SK-N-SH (cell line): ENCODE measurements at regions not wholly inside any gene's neighbourhood (a gene's known extent, or its start where the extent isn't known, plus 50 kb on each side); places are given as distances from the start of the nearest gene placed in this dataset.

Experiments used
- CTCF ChIP-seq: fragments of 200-600 bp; sonication (generic); IDR thresholded peaks from 2 replicates; pipeline ENCODE4 v1.6.1; 2017; ENCODE audit warnings: antibody characterized with exemption, mild to moderate bottlenecking, moderate library complexity
- EP300 ChIP-seq, 2 experiments: IDR thresholded peaks; 2 replicates each; pipeline versions ENCODE4 v1.4.0 to v1.6.1; 2012; ENCODE audit warnings: borderline replicate concordance in 1 of 2, low read depth in 1 of 2, low read length in 1 of 2
- EZH2phosphoT487 ChIP-seq: fragments of 200-600 bp; sonication (generic); IDR thresholded peaks from 2 replicates; pipeline ENCODE4 v1.6.1; 2017; ENCODE audit warnings: low read depth, mixed run types, mild to moderate bottlenecking, antibody characterized with exemption, moderate library complexity, borderline replicate concordance
- JUND ChIP-seq: IDR thresholded peaks from 2 replicates; pipeline ENCODE4 v1.4.0; 2012
- MAX ChIP-seq: IDR thresholded peaks from 2 replicates; pipeline ENCODE4 v1.4.0; 2012; ENCODE audit warnings: low read depth
- POLR2AphosphoS5 ChIP-seq: IDR thresholded peaks from 2 replicates; pipeline ENCODE4 v1.6.1; 2012; ENCODE audit warnings: low read depth, low read length
- RAD21 ChIP-seq: IDR thresholded peaks from 2 replicates; pipeline ENCODE4 v1.6.1; 2012; ENCODE audit warnings: mild to moderate bottlenecking, low read length
- TF ChIP-seq, protein P1 (sequence below): IDR thresholded peaks from 2 replicates; pipeline ENCODE4 v1.6.1; 2012; ENCODE audit warnings: mild to moderate bottlenecking, low read depth, low read length, moderate library complexity
- TF ChIP-seq, protein P2 (sequence below): fragments of 150-350 bp; IDR thresholded peaks from 2 replicates; pipeline ENCODE4 v1.6.1; 2016; ENCODE audit warnings: mild to moderate bottlenecking, low read depth, low read length

- no peak for TF ChIP-seq CTCF
- no peak for TF ChIP-seq EZH2phosphoT487
- no peak for TF ChIP-seq MAX
- TF ChIP-seq EP300 (IDR thresholded peaks at IDR 0.05; ENCODE audit: borderline replicate concordance in 1 of 2, low read depth in 1 of 2, low read length in 1 of 2), result no peak
- TF ChIP-seq RAD21, result no peak
- TF ChIP-seq, protein P1, sequence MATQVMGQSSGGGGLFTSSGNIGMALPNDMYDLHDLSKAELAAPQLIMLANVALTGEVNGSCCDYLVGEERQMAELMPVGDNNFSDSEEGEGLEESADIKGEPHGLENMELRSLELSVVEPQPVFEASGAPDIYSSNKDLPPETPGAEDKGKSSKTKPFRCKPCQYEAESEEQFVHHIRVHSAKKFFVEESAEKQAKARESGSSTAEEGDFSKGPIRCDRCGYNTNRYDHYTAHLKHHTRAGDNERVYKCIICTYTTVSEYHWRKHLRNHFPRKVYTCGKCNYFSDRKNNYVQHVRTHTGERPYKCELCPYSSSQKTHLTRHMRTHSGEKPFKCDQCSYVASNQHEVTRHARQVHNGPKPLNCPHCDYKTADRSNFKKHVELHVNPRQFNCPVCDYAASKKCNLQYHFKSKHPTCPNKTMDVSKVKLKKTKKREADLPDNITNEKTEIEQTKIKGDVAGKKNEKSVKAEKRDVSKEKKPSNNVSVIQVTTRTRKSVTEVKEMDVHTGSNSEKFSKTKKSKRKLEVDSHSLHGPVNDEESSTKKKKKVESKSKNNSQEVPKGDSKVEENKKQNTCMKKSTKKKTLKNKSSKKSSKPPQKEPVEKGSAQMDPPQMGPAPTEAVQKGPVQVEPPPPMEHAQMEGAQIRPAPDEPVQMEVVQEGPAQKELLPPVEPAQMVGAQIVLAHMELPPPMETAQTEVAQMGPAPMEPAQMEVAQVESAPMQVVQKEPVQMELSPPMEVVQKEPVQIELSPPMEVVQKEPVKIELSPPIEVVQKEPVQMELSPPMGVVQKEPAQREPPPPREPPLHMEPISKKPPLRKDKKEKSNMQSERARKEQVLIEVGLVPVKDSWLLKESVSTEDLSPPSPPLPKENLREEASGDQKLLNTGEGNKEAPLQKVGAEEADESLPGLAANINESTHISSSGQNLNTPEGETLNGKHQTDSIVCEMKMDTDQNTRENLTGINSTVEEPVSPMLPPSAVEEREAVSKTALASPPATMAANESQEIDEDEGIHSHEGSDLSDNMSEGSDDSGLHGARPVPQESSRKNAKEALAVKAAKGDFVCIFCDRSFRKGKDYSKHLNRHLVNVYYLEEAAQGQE, result no peak
- TF ChIP-seq POLR2AphosphoS5, result no peak
- no peak for TF ChIP-seq JUND
- TF ChIP-seq, protein P2, sequence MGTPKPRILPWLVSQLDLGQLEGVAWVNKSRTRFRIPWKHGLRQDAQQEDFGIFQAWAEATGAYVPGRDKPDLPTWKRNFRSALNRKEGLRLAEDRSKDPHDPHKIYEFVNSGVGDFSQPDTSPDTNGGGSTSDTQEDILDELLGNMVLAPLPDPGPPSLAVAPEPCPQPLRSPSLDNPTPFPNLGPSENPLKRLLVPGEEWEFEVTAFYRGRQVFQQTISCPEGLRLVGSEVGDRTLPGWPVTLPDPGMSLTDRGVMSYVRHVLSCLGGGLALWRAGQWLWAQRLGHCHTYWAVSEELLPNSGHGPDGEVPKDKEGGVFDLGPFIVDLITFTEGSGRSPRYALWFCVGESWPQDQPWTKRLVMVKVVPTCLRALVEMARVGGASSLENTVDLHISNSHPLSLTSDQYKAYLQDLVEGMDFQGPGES, result no peak
Measured at GRCh38 chr17:77664097-77664729, 294.3 kb upstream of the TNRC6C start.
